Erythroblast (primary cell): ENCODE measurements at regions not wholly inside any gene's neighbourhood (a gene's known extent, or its start where the extent isn't known, plus 50 kb on each side); places are given as distances from the start of the nearest gene placed in this dataset.

Experiments used
- GATA1 ChIP-seq: IDR thresholded peaks from 2 replicates; pipeline ENCODE4 v1.6.1; 2011; ENCODE audit warnings: low read depth, mild to moderate bottlenecking, control low read depth, low read length, moderate library complexity
- POLR2A ChIP-seq: IDR thresholded peaks from 2 replicates; pipeline ENCODE4 v1.6.1; 2011; ENCODE audit warnings: mild to moderate bottlenecking, low read length

DNA sequence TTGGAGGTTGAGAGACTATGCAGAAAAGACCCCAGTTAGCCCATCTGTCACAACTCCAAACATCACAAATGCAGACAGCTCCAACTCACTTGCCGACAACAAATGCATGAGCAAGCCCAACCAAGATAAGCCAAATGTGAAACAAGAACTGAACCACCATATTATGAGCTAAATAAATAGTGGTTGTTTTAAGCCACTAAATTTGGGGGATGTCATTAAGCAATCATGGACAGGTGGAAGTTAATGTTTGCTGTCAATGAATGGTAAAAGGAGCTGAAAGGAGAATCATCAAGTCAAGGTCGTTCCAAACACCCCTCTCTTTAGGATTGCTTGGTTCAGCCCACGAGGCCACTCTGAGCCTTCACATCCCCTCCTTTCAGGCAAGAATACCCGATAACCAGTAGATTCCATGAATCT, 71.2 kb upstream of the PLCB4 start:
- TF ChIP-seq POLR2A (no peak), GATA1 (no peak)
